Caco-2 (cell line): ENCODE measurements at regions not wholly inside any gene's neighbourhood (a gene's known extent, or its start where the extent isn't known, plus 50 kb on each side); places are given as distances from the start of the nearest gene placed in this dataset.

Source experiments
- BruUV-seq: library from RNA; stranded (reverse); fragments of 400-500 nt; replicated peaks from 2 replicates; lab custom pipeline; 2021; lab: Mats Ljungman, UMichigan
- CTCF ChIA-PET: fragments of 300-600 bp; sonication (Branson Sonifier 250); formaldehyde crosslinking; loops from one replicate; lab custom pipeline; 2022; ENCODE audit warnings: antibody characterized with exemption; lab: Charles Lee
- POLR2A ChIA-PET: fragments of 300-600 bp; sonication (Branson Sonifier 250); formaldehyde crosslinking; loops from one replicate; lab custom pipeline; 2022; ENCODE audit warnings: antibody characterized with exemption; lab: Charles Lee
- DNase-seq, 2 experiments: peaks; one replicate each; pipeline versions ENCODE4 v3.0.0 to v3.0.0-alpha.2; 2020 to 2022
- H3K27me3 ChIP-seq: replicated peaks from 2 replicates; pipeline ENCODE4 v1.6.0; 2011; ENCODE audit warnings: low read length; ENCODE audit not compliant: control insufficient read depth, insufficient read depth
- H3K36me3 ChIP-seq: 2 replicates; pipeline ENCODE4 v1.5.1; 2011; ENCODE audit warnings: low read length; ENCODE audit not compliant: control insufficient read depth, insufficient read depth
- H3K4me1 ChIP-seq: fragments of 250-450 bp; sonication (Bioruptor Pico); 2 replicates; pipeline ENCODE4 v1.5.1; 2020; ENCODE audit warnings: mild to moderate bottlenecking
- H3K4me3 ChIP-seq: 2 replicates; pipeline ENCODE4 v1.5.1; 2011; ENCODE audit warnings: low read depth, mild to moderate bottlenecking, control low read depth, low read length
- H3K9me3 ChIP-seq: fragments of 250-450 bp; sonication (Bioruptor Pico); 2 replicates; pipeline ENCODE4 v1.5.1; 2020; ENCODE audit warnings: mild to moderate bottlenecking, moderate library complexity
- H3K27ac Mint-ChIP-seq: one replicate; pipeline ENCODE4 v1.8.0; 2022; ENCODE audit warnings: mixed read lengths; ENCODE audit not compliant: unreplicated experiment
- H3K27me3 Mint-ChIP-seq: one replicate; pipeline ENCODE4 v1.8.0; 2022; ENCODE audit warnings: mixed read lengths; ENCODE audit not compliant: insufficient read depth, unreplicated experiment
- H3K36me3 Mint-ChIP-seq: one replicate; pipeline ENCODE4 v1.8.0; 2022; ENCODE audit warnings: mild to moderate bottlenecking, mixed read lengths; ENCODE audit not compliant: insufficient read depth, unreplicated experiment
- H3K4me1 Mint-ChIP-seq: one replicate; pipeline ENCODE4 v1.8.0; 2022; ENCODE audit warnings: low read depth, mixed read lengths; ENCODE audit not compliant: unreplicated experiment
- H3K4me3 Mint-ChIP-seq: one replicate; pipeline ENCODE4 v1.8.0; 2022; ENCODE audit warnings: mild to moderate bottlenecking, moderate library complexity, mixed read lengths; ENCODE audit not compliant: unreplicated experiment
- H3K9me3 Mint-ChIP-seq: one replicate; pipeline ENCODE4 v1.8.0; 2022; ENCODE audit warnings: mixed read lengths; ENCODE audit not compliant: unreplicated experiment
- CTCF ChIP-seq, 2 experiments: fragments of 200-600 bp in 1 of 2; IDR thresholded peaks; 1 replicate in 1 of 2; 2 replicates in 1 of 2; pipeline versions ENCODE4 v1.5.1 to v1.8.0; 2011 to 2022; ENCODE audit warnings: antibody characterized with exemption in 1 of 2, control low read depth in 1 of 2, inconsistent platforms in 1 of 2, low read depth in 1 of 2, low read length in 1 of 2, mild to moderate bottlenecking in 1 of 2, moderate library complexity in 1 of 2; ENCODE audit not compliant: insufficient read depth in 1 of 2, severe bottlenecking in 1 of 2, unreplicated experiment in 1 of 2
- intact Hi-C: fragments of 100-400 bp; cut with micrococcal nuclease; formaldehyde crosslinking; loops from one replicate; pipeline ENCODE4 v1.10.0; 2022; ENCODE audit not compliant: unreplicated experiment

DNA sequence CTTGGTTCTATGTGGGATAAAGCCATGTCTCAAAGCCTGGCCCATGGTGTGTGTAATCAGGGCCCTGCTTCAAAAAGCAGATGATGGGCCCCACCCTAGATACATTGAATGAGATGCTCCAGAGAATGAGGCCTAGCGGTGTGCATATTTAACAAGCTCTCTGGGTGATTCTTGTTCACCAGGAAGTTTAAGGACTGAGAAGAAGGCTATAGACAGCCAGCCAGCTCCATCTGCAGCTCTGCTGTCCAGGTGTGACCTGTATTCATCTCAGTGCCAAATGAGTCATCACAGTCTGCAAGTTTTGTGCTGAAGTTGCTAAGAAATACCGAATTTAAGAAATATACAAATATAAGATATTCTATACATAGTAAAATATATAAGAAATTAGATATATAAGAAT is 182.0 kb upstream of the RUNX1 start:
- peaks cover 5% of the 10 kb centered on the region; the same call in 1 of the 2 replicates for H3K9me3 ChIP-seq
- intact Hi-C loops: no loop called here
- H3K27me3 ChIP-seq: no peaks in the 10 kb centered on the region
- TF ChIP-seq CTCF (IDR thresholded peaks at IDR 0.05; ENCODE audit: insufficient read depth in 1 of 2, low read depth in 1 of 2, low read length in 1 of 2, severe bottlenecking in 1 of 2, unreplicated experiment in 1 of 2): no peak
- peaks cover 19% of the 10 kb centered on the region for H3K4me1 ChIP-seq
- BruUV-seq: no TSS peak
- no peaks in the 10 kb centered on the region for H3K27me3 Mint-ChIP-seq
- H3K9me3 Mint-ChIP-seq: no peaks in the 10 kb centered on the region
- no peak overlapping the region for H3K4me3 ChIP-seq
- H3K27ac Mint-ChIP-seq: no peak overlapping the region
- peaks cover 17% of the 10 kb centered on the region for H3K4me1 Mint-ChIP-seq
- no peak overlapping the region for H3K4me3 Mint-ChIP-seq
- H3K36me3 Mint-ChIP-seq: peaks cover 4% of the 10 kb centered on the region
- POLR2A ChIA-PET: no interaction called here
- H3K36me3 ChIP-seq: no peaks in the 10 kb centered on the region
- no peak for DNase-seq
- CTCF ChIA-PET: no interaction called here

- Histone ChIP-seq H3K9me3 (no peaks in the 10 kb centered on the region), H3K4me1 (peaks cover 21% of the 10 kb centered on the region), H3K36me3 (no peaks in the 10 kb centered on the region), H3K4me3 (no peak overlapping the region), H3K27me3 (no peaks in the 10 kb centered on the region)
- H3K27me3 Mint-ChIP-seq: no peaks in the 10 kb centered on the region
- TF ChIP-seq CTCF (IDR thresholded peaks at IDR 0.05; ENCODE audit: insufficient read depth in 1 of 2, low read depth in 1 of 2, low read length in 1 of 2, severe bottlenecking in 1 of 2, unreplicated experiment in 1 of 2): no peak
- peaks cover 4% of the 10 kb centered on the region for H3K36me3 Mint-ChIP-seq
- BruUV-seq: no TSS peak
- intact Hi-C loops: no loop called here
- peaks cover 17% of the 10 kb centered on the region for H3K4me1 Mint-ChIP-seq
- DNase-seq: no peak
- POLR2A ChIA-PET: no interaction called here
- CTCF ChIA-PET: no interaction called here
- no peak overlapping the region for H3K4me3 Mint-ChIP-seq
- no peaks in the 10 kb centered on the region for H3K9me3 Mint-ChIP-seq
- no peak overlapping the region for H3K27ac Mint-ChIP-seq
Observed at GRCh38 chr21:35229290-35229689, 180.2 kb upstream of the RUNX1 start.

DNA sequence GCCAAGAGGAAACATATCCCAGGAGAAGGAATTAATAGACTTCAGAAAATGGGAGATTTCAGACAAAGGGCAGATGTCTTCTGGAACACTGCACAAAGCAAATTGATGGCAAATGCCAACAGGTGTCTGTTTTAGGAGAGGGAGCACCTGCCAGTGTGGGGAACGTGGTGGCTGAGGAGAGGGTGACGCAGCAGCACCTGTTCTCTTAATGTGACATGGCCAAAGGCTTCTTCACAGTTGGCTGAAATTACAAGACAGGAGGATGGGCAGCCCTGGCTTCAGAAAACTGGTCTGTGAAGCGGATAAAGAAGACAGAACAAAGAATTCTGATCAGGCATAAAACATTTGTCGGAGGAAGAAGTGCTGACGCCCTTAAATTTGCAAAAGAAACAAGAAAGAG is 178.7 kb upstream of the RUNX1 start:
- BruUV-seq: no TSS peak
- Histone ChIP-seq H3K4me1 (peaks cover 17% of the 10 kb centered on the region), H3K9me3 (no peaks in the 10 kb centered on the region), H3K36me3 (no peaks in the 10 kb centered on the region), H3K4me3 (no peak overlapping the region), H3K27me3 (no peaks in the 10 kb centered on the region)
- Mint-ChIP-seq H3K9me3 (no peaks in the 10 kb centered on the region), H3K36me3 (peaks cover 4% of the 10 kb centered on the region), H3K4me1 (peaks cover 16% of the 10 kb centered on the region), H3K27me3 (no peaks in the 10 kb centered on the region), H3K27ac (no peak overlapping the region), H3K4me3 (no peak overlapping the region)
- POLR2A ChIA-PET: no interaction called here
- CTCF ChIA-PET: no interaction called here
- intact Hi-C loops: no loop called here
- no peak for DNase-seq
- no peak for TF ChIP-seq CTCF (IDR thresholded peaks at IDR 0.05; ENCODE audit: insufficient read depth in 1 of 2, low read depth in 1 of 2, low read length in 1 of 2, severe bottlenecking in 1 of 2, unreplicated experiment in 1 of 2)
